ENCODE measurements at regions not wholly inside any gene's neighbourhood (a gene's known extent, or its start where the extent isn't known, plus 50 kb on each side); places are given as distances from the start of the nearest gene placed in this dataset.

- Histone ChIP-seq H3K27ac (ENCODE audit: low read length) (no peak overlapping the region), H4K20me1 (ENCODE audit: low read length) (no peaks in the 10 kb centered on the region), H3K4me1 (ENCODE audit: insufficient read depth, low read length) (no peaks in the 10 kb centered on the region), H3K79me2 (ENCODE audit: low read length) (no peaks in the 10 kb centered on the region), H3K9me3 (ENCODE audit: low read length) (no peaks in the 10 kb centered on the region), H3K9me2 (replicated peaks; ENCODE audit: low read length) (no peaks in the 10 kb centered on the region), H3K9ac (ENCODE audit: low read length) (no peak overlapping the region), H3K36me3 (ENCODE audit: low read depth, low read length) (no peaks in the 10 kb centered on the region), H3F3A (ENCODE audit: low read length, unreplicated experiment) (no peaks in the 10 kb centered on the region), H3K4me3 (ENCODE audit: low read length) (no peak overlapping the region), H2AFZ (ENCODE audit: low read length) (no peak overlapping the region), H3K4me2 (ENCODE audit: low read length) (no peak overlapping the region), H3K27me3 (ENCODE audit: low read length) (no peaks in the 10 kb centered on the region)
- intact Hi-C loops (cut with micrococcal nuclease), result no loop called here
- DNase-seq (no peak), ATAC-seq (no peak)
- POLR2A ChIA-PET (ENCODE audit: unreplicated experiment), result no interaction called here
- TF ChIP-seq CTCF (conservative IDR thresholded peaks at IDR 0.05; ENCODE audit: low read depth, low read length), result no peak
- no peak for TF ChIP-seq EZH2phosphoT487 (IDR thresholded peaks at IDR 0.05; ENCODE audit: borderline replicate concordance, low read length)
- TF ChIP-seq EZH2 (IDR thresholded peaks at IDR 0.05; ENCODE audit: low read length, unreplicated experiment), result no peak
- BruUV-seq (replicated peaks), result no TSS peak
- CTCF ChIA-PET, result no interaction called here
Measured at GRCh38 chr10:23829556-23829955, 379.4 kb upstream of the KIAA1217 start.

- DNase-seq (no peak), ATAC-seq (no peak)
- POLR2A ChIA-PET (ENCODE audit: unreplicated experiment), result no interaction called here
- no peaks in the 10 kb centered on the region for H3K4me1 ChIP-seq (ENCODE audit: insufficient read depth, low read length)
- H2AFZ ChIP-seq (ENCODE audit: low read length), result no peak overlapping the region
- H3K27me3 ChIP-seq (ENCODE audit: low read length), result no peaks in the 10 kb centered on the region
- H3K9me3 ChIP-seq (ENCODE audit: low read length), result no peaks in the 10 kb centered on the region
- no peaks in the 10 kb centered on the region for H3F3A ChIP-seq (ENCODE audit: low read length, unreplicated experiment)
- H3K9ac ChIP-seq (ENCODE audit: low read length), result no peak overlapping the region
- H3K4me2 ChIP-seq (ENCODE audit: low read length), result no peak overlapping the region
- no peak overlapping the region for H3K4me3 ChIP-seq (ENCODE audit: low read length)
- CTCF ChIA-PET, result no interaction called here
- TF ChIP-seq EZH2 (IDR thresholded peaks at IDR 0.05; ENCODE audit: low read length, unreplicated experiment), result no peak
- no peak for TF ChIP-seq CTCF (conservative IDR thresholded peaks at IDR 0.05; ENCODE audit: low read depth, low read length)
- no peak for TF ChIP-seq EZH2phosphoT487 (IDR thresholded peaks at IDR 0.05; ENCODE audit: borderline replicate concordance, low read length)
- intact Hi-C loops (cut with micrococcal nuclease), result no loop called here
- H3K79me2 ChIP-seq (ENCODE audit: low read length), result no peaks in the 10 kb centered on the region
- no TSS peak for BruUV-seq (replicated peaks)
- no peaks in the 10 kb centered on the region for H4K20me1 ChIP-seq (ENCODE audit: low read length)
- no peaks in the 10 kb centered on the region for H3K36me3 ChIP-seq (ENCODE audit: low read depth, low read length)
- no peak overlapping the region for H3K27ac ChIP-seq (ENCODE audit: low read length)
- no peaks in the 10 kb centered on the region for H3K9me2 ChIP-seq (replicated peaks; ENCODE audit: low read length)
Measured at GRCh38 chr10:23834091-23834490, 374.8 kb upstream of the KIAA1217 start.

- Histone ChIP-seq H3K79me2 (ENCODE audit: low read length) (no peaks in the 10 kb centered on the region), H4K20me1 (ENCODE audit: low read length) (no peaks in the 10 kb centered on the region), H3K9me2 (replicated peaks; ENCODE audit: low read length) (no peaks in the 10 kb centered on the region), H3K9me3 (ENCODE audit: low read length) (no peaks in the 10 kb centered on the region), H3K4me1 (ENCODE audit: insufficient read depth, low read length) (no peaks in the 10 kb centered on the region), H3K4me2 (ENCODE audit: low read length) (no peak overlapping the region), H3K27ac (ENCODE audit: low read length) (no peak overlapping the region), H3F3A (ENCODE audit: low read length, unreplicated experiment) (no peaks in the 10 kb centered on the region), H2AFZ (ENCODE audit: low read length) (no peak overlapping the region), H3K9ac (ENCODE audit: low read length) (no peak overlapping the region), H3K27me3 (ENCODE audit: low read length) (no peaks in the 10 kb centered on the region), H3K4me3 (ENCODE audit: low read length) (no peak overlapping the region), H3K36me3 (ENCODE audit: low read depth, low read length) (no peaks in the 10 kb centered on the region)
- ChIA-PET CTCF (no interaction called here), POLR2A (ENCODE audit: unreplicated experiment) (no interaction called here)
- ATAC-seq (no peak), DNase-seq (no peak)
- intact Hi-C loops (cut with micrococcal nuclease), result no loop called here
- no TSS peak for BruUV-seq (replicated peaks)
- TF ChIP-seq CTCF (conservative IDR thresholded peaks at IDR 0.05; ENCODE audit: low read depth, low read length), result no peak
Measured at GRCh38 chr10:23850631-23851030, 358.3 kb upstream of the KIAA1217 start.
